Nephron progenitor cell (in vitro differentiated cells): ENCODE measurements at regions not wholly inside any gene's neighbourhood (a gene's known extent, or its start where the extent isn't known, plus 50 kb on each side); places are given as distances from the start of the nearest gene placed in this dataset.

Experiments
- DNase-seq: peaks from one replicate; pipeline ENCODE4 v3.0.0; 2021
- H3K27ac Mint-ChIP-seq: 2 replicates; pipeline ENCODE4 v1.8.0; 2021; ENCODE audit warnings: mild to moderate bottlenecking, moderate library complexity, mixed read lengths
- H3K27me3 Mint-ChIP-seq: 2 replicates; pipeline ENCODE4 v1.8.0; 2021; ENCODE audit warnings: mild to moderate bottlenecking, low read depth, mixed read lengths; ENCODE audit not compliant: poor library complexity
- H3K36me3 Mint-ChIP-seq: 2 replicates; pipeline ENCODE4 v1.8.0; 2021; ENCODE audit warnings: low read depth, mixed read lengths
- H3K4me1 Mint-ChIP-seq: 2 replicates; pipeline ENCODE4 v1.8.0; 2021; ENCODE audit warnings: mixed read lengths
- H3K4me3 Mint-ChIP-seq: 2 replicates; pipeline ENCODE4 v1.8.0; 2021; ENCODE audit warnings: mild to moderate bottlenecking, moderate library complexity, mixed read lengths
- H3K9me3 Mint-ChIP-seq: 2 replicates; pipeline ENCODE4 v1.8.0; 2021; ENCODE audit warnings: mild to moderate bottlenecking, moderate library complexity, mixed read lengths
- CTCF ChIP-seq: fragments of 200-600 bp; sonication (generic); IDR thresholded peaks from 2 replicates; pipeline ENCODE4 v1.5.0; 2021; ENCODE audit warnings: antibody characterized with exemption

GRCh38 chr6:167410462-167410861 lies 85.6 kb downstream of the TTLL2 start:
- H3K36me3 Mint-ChIP-seq = no peaks in the 10 kb centered on the region
- no peaks in the 10 kb centered on the region for H3K9me3 Mint-ChIP-seq
- peaks cover 22% of the 10 kb centered on the region for H3K4me1 Mint-ChIP-seq
- TF ChIP-seq CTCF = no peak
- H3K4me3 Mint-ChIP-seq = no peak overlapping the region
- no peak overlapping the region for H3K27ac Mint-ChIP-seq
- H3K27me3 Mint-ChIP-seq = peaks cover 10% of the 10 kb centered on the region
- DNase-seq = no peak

DNA sequence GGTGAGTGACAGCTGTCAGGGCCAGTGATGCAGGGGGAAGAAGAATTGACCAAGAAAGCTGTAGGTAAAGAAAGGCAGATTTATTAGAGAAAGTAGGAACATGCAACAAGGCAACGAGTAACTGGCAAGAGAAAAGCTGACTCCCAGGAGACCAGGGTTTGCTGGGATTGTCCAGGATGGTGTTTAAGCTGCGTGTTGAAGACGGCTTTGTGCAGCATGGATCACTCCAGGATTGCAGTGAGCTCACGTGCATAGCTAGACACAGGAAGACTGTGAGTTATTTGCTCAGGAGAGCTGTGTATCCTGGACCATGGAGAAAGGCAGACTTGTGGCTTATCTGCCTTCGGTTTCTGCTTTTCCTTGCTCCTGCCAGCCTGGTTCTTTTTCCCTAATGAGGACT lies 87.6 kb downstream of the TTLL2 start:
- no peak for DNase-seq
- no peak for TF ChIP-seq CTCF
- Mint-ChIP-seq H3K4me3 (no peak overlapping the region), H3K27me3 (peaks cover 10% of the 10 kb centered on the region), H3K4me1 (peaks cover 27% of the 10 kb centered on the region), H3K27ac (no peak overlapping the region), H3K36me3 (no peaks in the 10 kb centered on the region), H3K9me3 (no peaks in the 10 kb centered on the region)

- Mint-ChIP-seq H3K9me3 (no peaks in the 10 kb centered on the region), H3K36me3 (no peaks in the 10 kb centered on the region), H3K27me3 (peaks cover 13% of the 10 kb centered on the region), H3K4me1 (peaks cover 23% of the 10 kb centered on the region), H3K4me3 (no peak overlapping the region), H3K27ac (no peak overlapping the region)
- DNase-seq = no peak
- no peak for TF ChIP-seq CTCF
Measured at GRCh38 chr6:167415441-167415961, 90.6 kb downstream of the TTLL2 start.

DNA sequence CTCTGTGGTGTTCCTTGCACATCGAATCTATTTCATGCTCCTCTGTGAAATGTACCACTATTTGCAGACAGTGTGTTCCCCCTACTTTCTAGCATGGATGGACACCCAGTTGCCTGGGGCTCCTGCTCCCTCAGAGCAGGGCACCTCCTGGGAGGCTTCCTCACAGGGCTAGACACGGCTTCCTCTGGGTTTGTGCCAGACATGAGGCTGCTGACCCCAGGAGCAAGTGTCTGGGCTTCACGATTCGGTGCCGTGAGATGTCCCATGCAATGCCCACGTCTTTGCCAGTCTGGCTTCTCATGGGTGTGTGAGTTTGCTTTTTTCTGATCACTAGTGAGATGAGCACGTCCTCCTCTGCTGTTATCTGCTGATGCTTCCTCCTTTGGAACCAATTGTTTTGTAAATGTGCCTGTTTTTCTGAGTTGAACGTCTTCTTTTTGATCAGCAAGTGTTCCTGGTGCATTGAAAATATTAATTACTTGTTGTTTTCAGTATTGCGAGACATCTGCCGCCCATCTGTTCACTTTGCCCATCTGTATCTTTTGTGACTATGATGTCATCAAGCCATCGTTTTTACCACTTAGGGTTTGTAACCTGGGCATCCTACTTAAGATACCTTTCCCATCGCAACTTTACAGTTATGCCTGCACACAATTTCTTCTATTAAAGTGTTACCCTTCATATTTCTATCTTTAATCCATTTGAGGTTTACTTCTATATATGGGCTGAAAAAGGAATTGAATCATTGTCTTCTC lies 92.0 kb downstream of the TTLL2 start:
- Mint-ChIP-seq H3K9me3 (peaks cover 3% of the 10 kb centered on the region), H3K36me3 (no peaks in the 10 kb centered on the region), H3K27me3 (peaks cover 17% of the 10 kb centered on the region), H3K4me3 (no peak overlapping the region), H3K27ac (no peak overlapping the region), H3K4me1 (peaks cover 21% of the 10 kb centered on the region)
- TF ChIP-seq CTCF = no peak
- DNase-seq = no peak

DNA sequence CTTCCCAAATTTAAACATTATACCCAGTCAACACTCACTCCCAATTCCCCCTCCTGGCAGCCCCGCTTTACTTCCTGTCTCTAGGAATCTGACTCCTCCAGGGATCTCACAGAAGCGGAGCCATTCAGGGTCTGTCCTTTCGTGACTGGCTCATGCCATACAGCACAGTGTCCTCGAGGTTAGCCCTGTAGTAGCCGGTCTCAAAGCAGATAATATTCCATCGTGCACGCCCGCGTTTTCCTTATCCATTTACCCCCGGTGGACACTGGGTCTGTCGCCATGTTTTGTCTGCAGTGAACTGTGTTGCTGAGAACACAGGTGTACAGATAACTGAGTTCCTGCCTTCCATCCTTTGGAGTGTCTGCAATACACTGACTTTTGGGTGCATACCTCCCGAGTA lies 95.3 kb downstream of the TTLL2 start:
- Mint-ChIP-seq H3K4me1 (peaks cover 31% of the 10 kb centered on the region), H3K27me3 (peaks cover 8% of the 10 kb centered on the region), H3K36me3 (peaks cover 4% of the 10 kb centered on the region), H3K27ac (peak overlapping the region; percentile 30), H3K9me3 (peaks cover 12% of the 10 kb centered on the region), H3K4me3 (no peak overlapping the region)
- no peak for DNase-seq
- TF ChIP-seq CTCF = no peak
